ENCODE measurements at regions not wholly inside any gene's neighbourhood (a gene's known extent, or its start where the extent isn't known, plus 50 kb on each side); places are given as distances from the start of the nearest gene placed in this dataset.

GRCh38 chr3:13219077-13219901 lies 146.1 kb upstream of the IQSEC1 start:
- TF ChIP-seq CTCF (IDR thresholded peaks at IDR 0.05) = no peak
- TF ChIP-seq POLR2A (IDR thresholded peaks at IDR 0.05) = no peak
- no peak for TF ChIP-seq POLR2AphosphoS5 (IDR thresholded peaks at IDR 0.05)

Data from gastroesophageal sphincter (tissue), 3 donors.